HCT116 (cell line): ENCODE measurements at regions not wholly inside any gene's neighbourhood (a gene's known extent, or its start where the extent isn't known, plus 50 kb on each side); places are given as distances from the start of the nearest gene placed in this dataset.

Source experiments
- ATAC-seq: fragments of 200-7000 bp; cut with Tn5 transposase; 2 replicates; pipeline ENCODE4 v1.9.1; 2020; ENCODE audit warnings: mild to moderate bottlenecking, moderate library complexity
- BruUV-seq: library from RNA; stranded (reverse); fragments of 400-500 nt; replicated peaks from 2 replicates; lab custom pipeline; 2021; lab: Mats Ljungman, UMichigan
- CTCF ChIA-PET: fragments of 300-600 bp; sonication (Branson Sonifier 250); formaldehyde crosslinking; loops from one replicate; lab custom pipeline; 2021; ENCODE audit warnings: antibody characterized with exemption; lab: Charles Lee
- POLR2A ChIA-PET: fragments of 300-600, 350-600 bp; sonication (Branson Sonifier 250); formaldehyde crosslinking; loops from one replicate; lab custom pipeline; 2021; ENCODE audit warnings: antibody characterized with exemption; lab: Charles Lee
- RAD21 ChIA-PET, 2 experiments: fragments of 300-600 bp; sonication (Branson Sonifier 250); formaldehyde crosslinking; loops; one replicate each; lab custom pipeline; 2023; ENCODE audit warnings: low total read pairs in 2 of 2; ENCODE audit not compliant: uncharacterized antibody in 2 of 2, unreplicated experiment in 2 of 2, low non-redundant PET in 1 of 2; lab: Charles Lee
- DNase-seq: peaks from one replicate; pipeline ENCODE4 v3.0.0-alpha.2; 2010; ENCODE audit warnings: low read depth, low spot score
- H2AFZ ChIP-seq: fragments of 200-600 bp; shearing (Covaris generic), sonication (generic); 2 replicates; pipeline ENCODE4 v1.6.1; 2017; ENCODE audit warnings: low read depth, mixed run types, mixed read lengths, antibody characterized with exemption, low read length; ENCODE audit not compliant: poor library complexity, severe bottlenecking
- H3K27ac ChIP-seq: 2 replicates; pipeline ENCODE4 v1.5.1; 2012; ENCODE audit warnings: low read depth, low read length
- H3K27me3 ChIP-seq: fragments of 200-600 bp; sonication (generic); 2 replicates; pipeline ENCODE4 v1.6.1; 2016; ENCODE audit warnings: mixed run types, low read length, mixed read lengths; ENCODE audit not compliant: insufficient read depth
- H3K36me3 ChIP-seq, 2 experiments: fragments of 200-500 bp in 1 of 2; fragments of 200-600 bp in 1 of 2; sonication (Bioruptor generic) in 1 of 2; sonication (generic) in 1 of 2; 2 replicates each; pipeline versions ENCODE4 v1.5.1 to v1.6.1; 2014 to 2016; ENCODE audit warnings: low read length in 2 of 2, inconsistent platforms in 1 of 2, mixed read lengths in 1 of 2, mixed run types in 1 of 2; ENCODE audit not compliant: insufficient read depth in 2 of 2, control insufficient read depth in 1 of 2
- H3K4me1 ChIP-seq, 2 experiments: fragments of 200-600 bp in 1 of 2; sonication (generic) in 1 of 2; 2 replicates each; pipeline versions ENCODE4 v1.5.1 to v1.6.1; 2012 to 2017; ENCODE audit warnings: low read length in 2 of 2, inconsistent platforms in 1 of 2, mild to moderate bottlenecking in 1 of 2, mixed read lengths in 1 of 2, mixed run types in 1 of 2, moderate library complexity in 1 of 2; ENCODE audit not compliant: insufficient read depth in 2 of 2, control insufficient read depth in 1 of 2
- H3K4me2 ChIP-seq: fragments of 200-600 bp; sonication (generic); 2 replicates; pipeline ENCODE4 v1.6.1; 2017; ENCODE audit warnings: mixed run types, low read length, mixed read lengths
- H3K4me3 ChIP-seq, 2 experiments: fragments of 200-600 bp in 1 of 2; sonication (generic) in 1 of 2; replicated peaks in 1 of 2; 2 replicates each; pipeline ENCODE4 v1.5.1; 2011 to 2016; ENCODE audit warnings: low read length in 2 of 2, control low read depth in 1 of 2, low read depth in 1 of 2, mild to moderate bottlenecking in 1 of 2, mixed read lengths in 1 of 2, mixed run types in 1 of 2
- H3K79me2 ChIP-seq: fragments of 200-600 bp; sonication (generic); 2 replicates; pipeline ENCODE4 v1.6.1; 2017; ENCODE audit warnings: mild to moderate bottlenecking, mixed run types, low read length, moderate library complexity, mixed read lengths; ENCODE audit not compliant: insufficient read depth
- H3K9ac ChIP-seq: fragments of 200-600 bp; sonication (generic); 2 replicates; pipeline ENCODE4 v1.6.1; 2016; ENCODE audit warnings: low read length, mixed read lengths
- H3K9me2 ChIP-seq: fragments of 200-600 bp; sonication (generic), shearing (Covaris generic); 2 replicates; pipeline ENCODE4 v1.6.1; 2017; ENCODE audit warnings: mixed run types, mild to moderate bottlenecking, moderate library complexity; ENCODE audit not compliant: insufficient read depth
- H3K9me3 ChIP-seq, 2 experiments: fragments of 200-500 bp in 1 of 2; fragments of 200-600 bp in 1 of 2; sonication (Bioruptor generic) in 1 of 2; sonication (generic) in 1 of 2; 2 replicates each; pipeline ENCODE4 v1.6.1; 2014 to 2017; ENCODE audit warnings: low read length in 2 of 2, mixed read lengths in 2 of 2, inconsistent platforms in 1 of 2, low read depth in 1 of 2, mild to moderate bottlenecking in 1 of 2, mixed run types in 1 of 2, moderate library complexity in 1 of 2; ENCODE audit not compliant: control insufficient read depth in 1 of 2, insufficient read depth in 1 of 2
- H4K20me1 ChIP-seq: fragments of 200-600 bp; sonication (generic), shearing (Covaris generic); 2 replicates; pipeline ENCODE4 v1.6.1; 2017; ENCODE audit warnings: mixed run types, mild to moderate bottlenecking, moderate library complexity; ENCODE audit not compliant: insufficient read depth
- EGR1 ChIP-seq: IDR thresholded peaks from 2 replicates; pipeline ENCODE4 v1.6.1; 2012; ENCODE audit warnings: low read depth
- JUND ChIP-seq: IDR thresholded peaks from 2 replicates; pipeline ENCODE4 v1.6.1; 2012
- POLR2A ChIP-seq: IDR thresholded peaks from 2 replicates; pipeline ENCODE4 v1.7.0; 2011; ENCODE audit warnings: borderline replicate concordance; ENCODE audit not compliant: insufficient read depth, insufficient read length; ENCODE audit errors: extremely low read depth
- RAD21 ChIP-seq: IDR thresholded peaks from 2 replicates; pipeline ENCODE4 v1.6.1; 2012; ENCODE audit warnings: low read depth, mild to moderate bottlenecking
- ZFX ChIP-seq: fragments of 450-650 bp; IDR thresholded peaks from 2 replicates; pipeline ENCODE4 v1.6.1; 2017
- intact Hi-C: fragments of 100-400 bp; cut with micrococcal nuclease; formaldehyde crosslinking; loops from 2 replicates; pipeline ENCODE4 v1.10.0; 2022
- TF ChIP-seq, protein P1 (sequence below), 3 experiments: fragments of 200-600 bp in 1 of 3; sonication (generic) in 1 of 3; IDR thresholded peaks in 2 of 3; conservative IDR thresholded peaks in 1 of 3; 2 replicates each; pipeline ENCODE4 v1.5.1; 2012 to 2017; ENCODE audit warnings: low read depth in 2 of 3, low read length in 2 of 3, antibody characterized with exemption in 1 of 3, borderline replicate concordance in 1 of 3, control low read depth in 1 of 3, mild to moderate bottlenecking in 1 of 3, mixed read lengths in 1 of 3, mixed run types in 1 of 3, moderate library complexity in 1 of 3; ENCODE audit not compliant: insufficient read depth in 1 of 3
- TF ChIP-seq, protein P2 (sequence below): IDR thresholded peaks from 2 replicates; pipeline ENCODE4 v1.6.1; 2012; ENCODE audit warnings: low read depth

DNA sequence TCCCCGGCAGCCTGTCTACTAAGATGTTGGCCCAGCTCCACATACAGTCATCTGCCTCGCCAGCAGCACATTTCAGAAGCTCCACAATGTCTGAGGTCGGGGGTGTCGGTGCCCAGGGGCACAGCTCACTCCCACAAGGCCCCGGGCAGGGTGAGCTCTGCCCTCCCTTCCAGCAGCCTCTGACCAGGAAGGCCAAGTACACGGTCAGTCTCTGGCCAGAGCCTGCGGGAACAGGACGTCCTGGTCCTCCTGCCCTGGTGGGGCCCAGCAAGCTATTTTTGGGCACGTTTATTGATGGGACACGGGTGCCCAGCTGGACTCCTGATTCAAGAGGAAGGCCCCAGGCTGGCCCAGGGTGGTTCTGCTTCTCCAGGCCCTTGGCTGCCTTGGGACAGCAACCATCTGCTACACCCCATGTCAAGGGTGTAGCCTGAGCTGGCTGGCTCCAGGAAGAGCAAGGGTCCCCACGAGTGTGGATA lies 114.9 kb upstream of the PTPN1 start:
- TF ChIP-seq JUND (no peak), RAD21 (no peak), ZFX (no peak), EGR1 (no peak), POLR2A (no peak)
- TF ChIP-seq, protein P1, sequence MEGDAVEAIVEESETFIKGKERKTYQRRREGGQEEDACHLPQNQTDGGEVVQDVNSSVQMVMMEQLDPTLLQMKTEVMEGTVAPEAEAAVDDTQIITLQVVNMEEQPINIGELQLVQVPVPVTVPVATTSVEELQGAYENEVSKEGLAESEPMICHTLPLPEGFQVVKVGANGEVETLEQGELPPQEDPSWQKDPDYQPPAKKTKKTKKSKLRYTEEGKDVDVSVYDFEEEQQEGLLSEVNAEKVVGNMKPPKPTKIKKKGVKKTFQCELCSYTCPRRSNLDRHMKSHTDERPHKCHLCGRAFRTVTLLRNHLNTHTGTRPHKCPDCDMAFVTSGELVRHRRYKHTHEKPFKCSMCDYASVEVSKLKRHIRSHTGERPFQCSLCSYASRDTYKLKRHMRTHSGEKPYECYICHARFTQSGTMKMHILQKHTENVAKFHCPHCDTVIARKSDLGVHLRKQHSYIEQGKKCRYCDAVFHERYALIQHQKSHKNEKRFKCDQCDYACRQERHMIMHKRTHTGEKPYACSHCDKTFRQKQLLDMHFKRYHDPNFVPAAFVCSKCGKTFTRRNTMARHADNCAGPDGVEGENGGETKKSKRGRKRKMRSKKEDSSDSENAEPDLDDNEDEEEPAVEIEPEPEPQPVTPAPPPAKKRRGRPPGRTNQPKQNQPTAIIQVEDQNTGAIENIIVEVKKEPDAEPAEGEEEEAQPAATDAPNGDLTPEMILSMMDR (IDR thresholded peaks at IDR 0.05 in 2 of 3, conservative IDR thresholded peaks at IDR 0.05 in 1 of 3; ENCODE audit: borderline replicate concordance in 1 of 3, insufficient read depth in 1 of 3, low read depth in 2 of 3, low read length in 2 of 3) = no peak
- TF ChIP-seq, protein P2, sequence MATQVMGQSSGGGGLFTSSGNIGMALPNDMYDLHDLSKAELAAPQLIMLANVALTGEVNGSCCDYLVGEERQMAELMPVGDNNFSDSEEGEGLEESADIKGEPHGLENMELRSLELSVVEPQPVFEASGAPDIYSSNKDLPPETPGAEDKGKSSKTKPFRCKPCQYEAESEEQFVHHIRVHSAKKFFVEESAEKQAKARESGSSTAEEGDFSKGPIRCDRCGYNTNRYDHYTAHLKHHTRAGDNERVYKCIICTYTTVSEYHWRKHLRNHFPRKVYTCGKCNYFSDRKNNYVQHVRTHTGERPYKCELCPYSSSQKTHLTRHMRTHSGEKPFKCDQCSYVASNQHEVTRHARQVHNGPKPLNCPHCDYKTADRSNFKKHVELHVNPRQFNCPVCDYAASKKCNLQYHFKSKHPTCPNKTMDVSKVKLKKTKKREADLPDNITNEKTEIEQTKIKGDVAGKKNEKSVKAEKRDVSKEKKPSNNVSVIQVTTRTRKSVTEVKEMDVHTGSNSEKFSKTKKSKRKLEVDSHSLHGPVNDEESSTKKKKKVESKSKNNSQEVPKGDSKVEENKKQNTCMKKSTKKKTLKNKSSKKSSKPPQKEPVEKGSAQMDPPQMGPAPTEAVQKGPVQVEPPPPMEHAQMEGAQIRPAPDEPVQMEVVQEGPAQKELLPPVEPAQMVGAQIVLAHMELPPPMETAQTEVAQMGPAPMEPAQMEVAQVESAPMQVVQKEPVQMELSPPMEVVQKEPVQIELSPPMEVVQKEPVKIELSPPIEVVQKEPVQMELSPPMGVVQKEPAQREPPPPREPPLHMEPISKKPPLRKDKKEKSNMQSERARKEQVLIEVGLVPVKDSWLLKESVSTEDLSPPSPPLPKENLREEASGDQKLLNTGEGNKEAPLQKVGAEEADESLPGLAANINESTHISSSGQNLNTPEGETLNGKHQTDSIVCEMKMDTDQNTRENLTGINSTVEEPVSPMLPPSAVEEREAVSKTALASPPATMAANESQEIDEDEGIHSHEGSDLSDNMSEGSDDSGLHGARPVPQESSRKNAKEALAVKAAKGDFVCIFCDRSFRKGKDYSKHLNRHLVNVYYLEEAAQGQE = no peak
- CTCF ChIA-PET = no interaction called here
- Histone ChIP-seq H3K9ac (no peak overlapping the region), H3K36me3 (no peaks in the 10 kb centered on the region), H3K27ac (no peak overlapping the region), H3K4me3 (no peak overlapping the region), H3K4me2 (no peak overlapping the region), H3K79me2 (no peaks in the 10 kb centered on the region), H2AFZ (no peak overlapping the region), H3K9me3 (no peaks in the 10 kb centered on the region), H3K27me3 (no peaks in the 10 kb centered on the region), H4K20me1 (no peaks in the 10 kb centered on the region), H3K9me2 (no peaks in the 10 kb centered on the region), H3K4me1 (no peaks in the 10 kb centered on the region; a peak in 1 of 4 replicates)
- BruUV-seq = no TSS peak
- DNase-seq = no peak
- intact Hi-C loops = no loop called here
- POLR2A ChIA-PET = no interaction called here
- RAD21 ChIA-PET = no interaction called here
- ATAC-seq = no peak
